ENCODE measurements at regions not wholly inside any gene's neighbourhood (a gene's known extent, or its start where the extent isn't known, plus 50 kb on each side); places are given as distances from the start of the nearest gene placed in this dataset.
A peak's percentile ranks its signal among the peaks of the same experiment; 100 is the strongest.

DNA sequence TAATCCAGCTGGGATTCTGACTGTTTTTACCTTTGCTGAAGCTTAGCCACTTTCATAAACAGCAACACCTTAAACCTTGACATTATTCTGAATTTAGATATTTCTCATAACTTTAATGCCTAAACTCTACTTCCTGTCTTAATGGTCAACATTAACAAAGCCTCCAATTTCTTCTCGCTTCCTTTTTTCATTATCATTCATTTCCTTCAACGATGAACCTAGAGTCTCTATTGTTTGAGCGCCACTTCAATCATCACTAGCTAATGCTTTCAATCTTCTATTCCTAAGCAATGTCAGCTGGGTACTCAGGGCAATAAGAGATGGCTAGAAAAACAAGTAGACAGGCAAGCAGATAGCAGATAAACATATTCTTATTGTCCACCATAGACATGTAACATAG, 96.6 kb upstream of the TMEM196 start:
- DNase-seq (ENCODE audit: low read depth), result no peak

DNA sequence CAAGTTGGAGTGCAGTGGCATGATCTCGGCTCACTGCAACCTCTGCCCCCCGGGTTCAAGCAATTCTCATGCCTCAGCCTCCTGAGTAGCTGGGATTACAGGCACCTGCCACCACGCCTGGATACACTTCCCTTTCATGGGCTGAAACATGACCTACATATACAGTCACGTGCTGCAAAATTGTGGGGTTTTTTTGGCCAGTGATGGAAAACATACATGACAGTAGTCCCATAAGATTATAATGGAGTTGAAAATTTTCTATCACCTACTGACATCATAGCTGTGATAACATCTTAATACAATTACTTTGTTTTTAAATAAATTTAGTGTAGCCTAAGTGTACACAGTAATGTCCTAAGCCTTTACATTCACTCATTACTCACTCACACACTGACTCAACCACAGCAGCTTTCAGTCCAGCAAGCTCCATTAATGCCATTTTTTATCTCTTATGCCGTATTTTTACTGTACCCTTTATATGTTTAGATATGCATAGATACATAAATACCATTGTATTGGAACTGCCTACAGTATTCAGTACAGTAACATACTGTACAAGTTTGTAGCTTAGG, 79.9 kb upstream of the TMEM196 start:
- DNase-seq (ENCODE audit: low read depth), result peak; percentile 8

DNA sequence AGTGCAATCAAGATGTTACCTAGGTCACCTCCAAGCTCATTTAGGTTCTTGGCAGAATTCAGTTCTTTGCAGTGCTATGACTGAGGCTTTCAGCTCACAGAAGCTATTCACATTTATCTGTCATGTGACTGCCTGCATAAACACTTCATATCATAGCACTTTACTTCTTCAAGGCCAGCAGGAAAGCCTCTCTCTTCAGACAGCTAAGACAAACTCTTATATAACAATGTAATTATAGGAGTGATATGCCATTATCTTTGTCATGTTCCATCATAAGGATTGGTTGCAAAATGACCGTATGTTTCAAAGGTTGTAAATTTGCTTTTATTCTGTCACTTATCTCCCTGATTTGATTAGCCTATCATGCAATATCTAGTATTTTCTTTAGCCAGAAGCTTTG, 78.8 kb upstream of the TMEM196 start:
- DNase-seq (ENCODE audit: low read depth), result no peak

DNA sequence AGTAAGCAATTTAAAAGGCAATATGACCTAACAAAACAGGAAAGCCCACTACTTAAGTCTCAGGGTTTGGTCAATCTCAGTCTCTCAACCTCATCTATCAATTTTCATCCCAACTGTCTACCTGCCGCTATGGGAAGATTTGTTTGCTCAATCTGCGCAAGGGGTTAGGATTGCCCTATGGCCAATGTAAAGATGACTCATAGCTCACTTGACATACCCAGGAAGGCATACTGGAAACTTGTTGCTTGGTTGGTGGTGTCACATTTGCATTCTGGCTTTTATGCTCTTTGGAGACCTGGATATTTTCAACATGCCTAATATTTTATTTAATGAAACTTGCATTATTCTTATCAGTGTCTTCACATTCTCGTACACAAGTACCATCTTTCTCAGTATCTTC, 78.1 kb upstream of the TMEM196 start:
- no peak for DNase-seq (ENCODE audit: low read depth)

DNA sequence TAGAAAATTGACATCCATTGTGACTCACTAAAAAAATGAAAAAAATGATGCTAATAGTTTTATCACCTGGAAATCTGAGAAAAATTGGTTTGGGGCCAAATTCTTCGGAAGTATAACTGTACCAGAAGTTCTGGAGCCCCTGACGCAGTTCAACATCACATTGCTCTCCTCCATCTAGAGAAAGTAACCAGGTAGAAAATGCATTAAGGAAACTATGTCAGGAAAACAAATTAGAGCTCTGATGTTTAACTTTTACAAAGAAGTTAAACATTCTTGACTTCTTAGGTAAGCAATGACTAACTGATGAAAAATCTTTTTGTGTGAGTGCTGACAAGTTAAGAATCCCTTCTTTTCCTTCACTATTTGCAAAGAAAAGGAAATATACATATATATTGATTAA, 61.1 kb upstream of the TMEM196 start:
- no peak for DNase-seq (ENCODE audit: low read depth)

DNA sequence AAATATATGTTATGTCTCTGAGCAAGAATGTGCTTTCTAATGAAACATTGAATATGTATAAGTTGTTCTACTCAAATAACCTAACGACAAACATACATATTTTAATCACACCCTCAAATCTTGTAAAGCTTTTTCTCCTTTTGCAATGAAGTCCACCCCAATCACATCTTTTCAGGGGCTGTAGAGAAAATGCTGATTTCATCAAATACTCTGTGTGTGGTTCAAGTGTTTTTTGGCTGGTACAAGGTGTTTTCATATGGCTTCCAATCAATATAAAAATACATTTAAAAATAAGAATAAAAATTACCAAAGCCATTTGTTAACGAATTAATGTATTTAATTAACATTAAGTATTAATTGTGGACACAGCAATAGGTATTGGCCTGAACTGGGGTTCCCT, 57.2 kb upstream of the TMEM196 start:
- DNase-seq (ENCODE audit: low read depth), result no peak

All from Daoy (cell line).